Liver (tissue), 3 donors: ENCODE measurements at regions not wholly inside any gene's neighbourhood (a gene's known extent, or its start where the extent isn't known, plus 50 kb on each side); places are given as distances from the start of the nearest gene placed in this dataset.

Experiments used
- EGR1 ChIP-seq, 2 donors: IDR thresholded peaks; 2 replicates each; pipeline ENCODE4 v1.6.1; 2016 to 2018; ENCODE audit warnings: antibody characterized with exemption in 2 of 2, low read depth in 2 of 2
- FOXA1 ChIP-seq: IDR thresholded peaks from 2 replicates; pipeline ENCODE4 v1.6.1; 2016; ENCODE audit warnings: antibody characterized with exemption
- GABPA ChIP-seq, 2 donors: IDR thresholded peaks in 1 of 2; conservative IDR thresholded peaks in 1 of 2; 2 replicates each; pipeline ENCODE4 v1.6.1; 2016; ENCODE audit warnings: antibody characterized with exemption in 2 of 2, mild to moderate bottlenecking in 1 of 2, moderate library complexity in 1 of 2
- JUND ChIP-seq, 2 donors: IDR thresholded peaks; 2 replicates each; pipeline ENCODE4 v1.6.1; 2016; ENCODE audit warnings: antibody characterized with exemption in 2 of 2
- RAD21 ChIP-seq, 2 donors: IDR thresholded peaks; 2 replicates each; pipeline ENCODE4 v1.6.1; 2016; ENCODE audit warnings: antibody characterized with exemption in 2 of 2, mild to moderate bottlenecking in 2 of 2
- RXRA ChIP-seq, 2 donors: IDR thresholded peaks; 2 replicates each; pipeline ENCODE4 v1.6.1; 2017 to 2018; ENCODE audit warnings: antibody characterized with exemption in 2 of 2, mild to moderate bottlenecking in 1 of 2
- TAF1 ChIP-seq: conservative IDR thresholded peaks from 2 replicates; pipeline ENCODE4 v1.6.1; 2016; ENCODE audit warnings: antibody characterized with exemption, mild to moderate bottlenecking
- YY1 ChIP-seq: IDR thresholded peaks from 2 replicates; pipeline ENCODE4 v1.6.1; 2016; ENCODE audit warnings: antibody characterized with exemption, mild to moderate bottlenecking
- TF ChIP-seq, protein P1 (sequence below): fragments of 150-350 bp; IDR thresholded peaks from 2 replicates; pipeline ENCODE4 v1.5.1; 2017; ENCODE audit warnings: improper control_type of control experiment, low read depth, low read length; ENCODE audit not compliant: missing input control
- TF ChIP-seq, protein P2 (sequence below): IDR thresholded peaks from 2 replicates; pipeline ENCODE4 v1.6.1; 2016; ENCODE audit warnings: antibody characterized with exemption, mild to moderate bottlenecking
- TF ChIP-seq, protein P3 (sequence below): IDR thresholded peaks from 2 replicates; pipeline ENCODE4 v1.6.1; 2016; ENCODE audit warnings: antibody characterized with exemption
- TF ChIP-seq, protein P4 (sequence below): IDR thresholded peaks from 2 replicates; pipeline ENCODE4 v1.6.1; 2016; ENCODE audit warnings: antibody characterized with exemption
- TF ChIP-seq, protein P5 (sequence below): IDR thresholded peaks from 2 replicates; pipeline ENCODE4 v1.6.1; 2016; ENCODE audit warnings: antibody characterized with exemption
- donor health status: healthy.
- donor health status: healthy.

DNA sequence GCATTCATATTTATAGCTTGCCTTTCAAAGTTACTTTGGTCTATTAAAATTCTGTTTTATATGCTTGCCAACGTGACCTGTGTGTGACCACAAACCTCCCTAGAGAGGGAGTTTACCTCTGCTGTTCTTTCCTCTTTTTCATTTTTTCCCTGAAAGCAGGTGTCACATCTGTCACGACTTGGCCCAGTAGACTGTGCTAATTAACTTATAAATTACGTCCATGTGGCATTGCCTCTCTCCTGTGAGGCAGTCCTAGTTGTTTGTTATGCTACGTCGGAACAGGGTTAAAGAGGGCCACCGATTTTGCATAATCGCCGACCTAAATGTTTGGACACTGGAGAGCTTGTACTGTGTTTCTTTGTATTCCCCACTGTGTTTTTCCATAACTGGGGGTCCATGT is 343.9 kb upstream of the FLRT2 start:
- TF ChIP-seq, protein P1, sequence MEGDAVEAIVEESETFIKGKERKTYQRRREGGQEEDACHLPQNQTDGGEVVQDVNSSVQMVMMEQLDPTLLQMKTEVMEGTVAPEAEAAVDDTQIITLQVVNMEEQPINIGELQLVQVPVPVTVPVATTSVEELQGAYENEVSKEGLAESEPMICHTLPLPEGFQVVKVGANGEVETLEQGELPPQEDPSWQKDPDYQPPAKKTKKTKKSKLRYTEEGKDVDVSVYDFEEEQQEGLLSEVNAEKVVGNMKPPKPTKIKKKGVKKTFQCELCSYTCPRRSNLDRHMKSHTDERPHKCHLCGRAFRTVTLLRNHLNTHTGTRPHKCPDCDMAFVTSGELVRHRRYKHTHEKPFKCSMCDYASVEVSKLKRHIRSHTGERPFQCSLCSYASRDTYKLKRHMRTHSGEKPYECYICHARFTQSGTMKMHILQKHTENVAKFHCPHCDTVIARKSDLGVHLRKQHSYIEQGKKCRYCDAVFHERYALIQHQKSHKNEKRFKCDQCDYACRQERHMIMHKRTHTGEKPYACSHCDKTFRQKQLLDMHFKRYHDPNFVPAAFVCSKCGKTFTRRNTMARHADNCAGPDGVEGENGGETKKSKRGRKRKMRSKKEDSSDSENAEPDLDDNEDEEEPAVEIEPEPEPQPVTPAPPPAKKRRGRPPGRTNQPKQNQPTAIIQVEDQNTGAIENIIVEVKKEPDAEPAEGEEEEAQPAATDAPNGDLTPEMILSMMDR = no peak
- TF ChIP-seq, protein P2, sequence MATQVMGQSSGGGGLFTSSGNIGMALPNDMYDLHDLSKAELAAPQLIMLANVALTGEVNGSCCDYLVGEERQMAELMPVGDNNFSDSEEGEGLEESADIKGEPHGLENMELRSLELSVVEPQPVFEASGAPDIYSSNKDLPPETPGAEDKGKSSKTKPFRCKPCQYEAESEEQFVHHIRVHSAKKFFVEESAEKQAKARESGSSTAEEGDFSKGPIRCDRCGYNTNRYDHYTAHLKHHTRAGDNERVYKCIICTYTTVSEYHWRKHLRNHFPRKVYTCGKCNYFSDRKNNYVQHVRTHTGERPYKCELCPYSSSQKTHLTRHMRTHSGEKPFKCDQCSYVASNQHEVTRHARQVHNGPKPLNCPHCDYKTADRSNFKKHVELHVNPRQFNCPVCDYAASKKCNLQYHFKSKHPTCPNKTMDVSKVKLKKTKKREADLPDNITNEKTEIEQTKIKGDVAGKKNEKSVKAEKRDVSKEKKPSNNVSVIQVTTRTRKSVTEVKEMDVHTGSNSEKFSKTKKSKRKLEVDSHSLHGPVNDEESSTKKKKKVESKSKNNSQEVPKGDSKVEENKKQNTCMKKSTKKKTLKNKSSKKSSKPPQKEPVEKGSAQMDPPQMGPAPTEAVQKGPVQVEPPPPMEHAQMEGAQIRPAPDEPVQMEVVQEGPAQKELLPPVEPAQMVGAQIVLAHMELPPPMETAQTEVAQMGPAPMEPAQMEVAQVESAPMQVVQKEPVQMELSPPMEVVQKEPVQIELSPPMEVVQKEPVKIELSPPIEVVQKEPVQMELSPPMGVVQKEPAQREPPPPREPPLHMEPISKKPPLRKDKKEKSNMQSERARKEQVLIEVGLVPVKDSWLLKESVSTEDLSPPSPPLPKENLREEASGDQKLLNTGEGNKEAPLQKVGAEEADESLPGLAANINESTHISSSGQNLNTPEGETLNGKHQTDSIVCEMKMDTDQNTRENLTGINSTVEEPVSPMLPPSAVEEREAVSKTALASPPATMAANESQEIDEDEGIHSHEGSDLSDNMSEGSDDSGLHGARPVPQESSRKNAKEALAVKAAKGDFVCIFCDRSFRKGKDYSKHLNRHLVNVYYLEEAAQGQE = no peak
- TF ChIP-seq RXRA (IDR thresholded peaks at IDR 0.05) = no peak
- TF ChIP-seq GABPA (IDR thresholded peaks at IDR 0.05 in 1 of 2, conservative IDR thresholded peaks at IDR 0.05 in 1 of 2) = no peak
- no peak for TF ChIP-seq TAF1
- TF ChIP-seq, protein P3, sequence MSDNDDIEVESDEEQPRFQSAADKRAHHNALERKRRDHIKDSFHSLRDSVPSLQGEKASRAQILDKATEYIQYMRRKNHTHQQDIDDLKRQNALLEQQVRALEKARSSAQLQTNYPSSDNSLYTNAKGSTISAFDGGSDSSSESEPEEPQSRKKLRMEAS = no peak
- no peak for TF ChIP-seq FOXA1
- TF ChIP-seq, protein P4, sequence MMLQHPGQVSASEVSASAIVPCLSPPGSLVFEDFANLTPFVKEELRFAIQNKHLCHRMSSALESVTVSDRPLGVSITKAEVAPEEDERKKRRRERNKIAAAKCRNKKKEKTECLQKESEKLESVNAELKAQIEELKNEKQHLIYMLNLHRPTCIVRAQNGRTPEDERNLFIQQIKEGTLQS = no peak
- no peak for TF ChIP-seq YY1
- TF ChIP-seq, protein P5, sequence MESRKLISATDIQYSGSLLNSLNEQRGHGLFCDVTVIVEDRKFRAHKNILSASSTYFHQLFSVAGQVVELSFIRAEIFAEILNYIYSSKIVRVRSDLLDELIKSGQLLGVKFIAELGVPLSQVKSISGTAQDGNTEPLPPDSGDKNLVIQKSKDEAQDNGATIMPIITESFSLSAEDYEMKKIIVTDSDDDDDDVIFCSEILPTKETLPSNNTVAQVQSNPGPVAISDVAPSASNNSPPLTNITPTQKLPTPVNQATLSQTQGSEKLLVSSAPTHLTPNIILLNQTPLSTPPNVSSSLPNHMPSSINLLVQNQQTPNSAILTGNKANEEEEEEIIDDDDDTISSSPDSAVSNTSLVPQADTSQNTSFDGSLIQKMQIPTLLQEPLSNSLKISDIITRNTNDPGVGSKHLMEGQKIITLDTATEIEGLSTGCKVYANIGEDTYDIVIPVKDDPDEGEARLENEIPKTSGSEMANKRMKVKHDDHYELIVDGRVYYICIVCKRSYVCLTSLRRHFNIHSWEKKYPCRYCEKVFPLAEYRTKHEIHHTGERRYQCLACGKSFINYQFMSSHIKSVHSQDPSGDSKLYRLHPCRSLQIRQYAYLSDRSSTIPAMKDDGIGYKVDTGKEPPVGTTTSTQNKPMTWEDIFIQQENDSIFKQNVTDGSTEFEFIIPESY = no peak
- TF ChIP-seq EGR1 (IDR thresholded peaks at IDR 0.05; ENCODE audit: low read depth in 2 of 2) = no peak
- TF ChIP-seq JUND (IDR thresholded peaks at IDR 0.05) = no peak
- TF ChIP-seq RAD21 (IDR thresholded peaks at IDR 0.05) = no peak
